SK-N-SH (cell line): ENCODE measurements at regions not wholly inside any gene's neighbourhood (a gene's known extent, or its start where the extent isn't known, plus 50 kb on each side); places are given as distances from the start of the nearest gene placed in this dataset.

ENCODE experiments used
- CTCF ChIA-PET: fragments of 300-600, 350-600 bp; formaldehyde crosslinking; extraction: SDS; loops from one replicate; lab custom pipeline; 2021; lab: Yijun Ruan, JAX
- POLR2A ChIA-PET: fragments of 350-600 bp; sonication (Branson Sonifier 250); formaldehyde crosslinking; extraction: SDS; loops from one replicate; lab custom pipeline; 2020; ENCODE audit warnings: antibody characterized with exemption, inconsistent platforms; lab: Yijun Ruan, JAX
- DNase-seq: peaks from one replicate; pipeline ENCODE4 v3.0.0; 2012
- H2AFZ ChIP-seq: fragments of 200-600 bp; sonication (generic); 2 replicates; pipeline ENCODE4 v1.8.1; 2016; ENCODE audit warnings: antibody characterized with exemption, mild to moderate bottlenecking, low read depth
- H3F3A ChIP-seq: fragments of 200-600 bp; sonication (generic); replicated peaks from 2 replicates; pipeline ENCODE3; 2016; ENCODE audit warnings: antibody characterized with exemption, mild to moderate bottlenecking; ENCODE audit not compliant: insufficient read depth
- H3K27ac ChIP-seq, 2 experiments: fragments of 200-500 bp in 1 of 2; fragments of 200-600 bp in 1 of 2; sonication (Bioruptor generic) in 1 of 2; sonication (generic), shearing (Covaris generic) in 1 of 2; 2 replicates each; pipeline versions ENCODE4 v1.5.1 to v1.6.1; 2014 to 2016; ENCODE audit warnings: low read depth in 2 of 2, inconsistent platforms in 1 of 2, low read length in 1 of 2, mild to moderate bottlenecking in 1 of 2, mixed read lengths in 1 of 2
- H3K27me3 ChIP-seq: fragments of 200-600 bp; sonication (generic), shearing (Covaris generic); 2 replicates; pipeline ENCODE4 v1.6.1; 2016; ENCODE audit warnings: mixed run types; ENCODE audit not compliant: insufficient read depth
- H3K36me3 ChIP-seq, 2 experiments: fragments of 200-500 bp in 1 of 2; fragments of 200-600 bp in 1 of 2; sonication (Bioruptor generic) in 1 of 2; sonication (generic) in 1 of 2; replicated peaks in 1 of 2; 2 replicates each; pipeline versions ENCODE3 to v1.5.1; 2014 to 2016; ENCODE audit warnings: low read length in 1 of 2, mild to moderate bottlenecking in 1 of 2; ENCODE audit not compliant: insufficient read depth in 2 of 2, control insufficient read depth in 1 of 2
- H3K4me1 ChIP-seq, 2 experiments: fragments of 200-500 bp in 1 of 2; fragments of 200-600 bp in 1 of 2; sonication (Bioruptor generic) in 1 of 2; sonication (generic), shearing (Covaris generic) in 1 of 2; 2 replicates each; pipeline versions ENCODE4 v1.5.1 to v1.6.1; 2014 to 2016; ENCODE audit warnings: low read depth in 1 of 2, low read length in 1 of 2, mixed run types in 1 of 2; ENCODE audit not compliant: insufficient read depth in 2 of 2, control insufficient read depth in 1 of 2
- H3K4me2 ChIP-seq: fragments of 200-600 bp; sonication (generic), shearing (Covaris generic); 2 replicates; pipeline ENCODE4 v1.6.1; 2017; ENCODE audit warnings: mixed run types
- H3K4me3 ChIP-seq, 2 experiments: fragments of 200-500 bp in 1 of 2; fragments of 200-600 bp in 1 of 2; sonication (Bioruptor generic) in 1 of 2; sonication (generic), shearing (Covaris generic) in 1 of 2; 2 replicates each; pipeline versions ENCODE4 v1.5.1 to v1.8.1; 2014 to 2016; ENCODE audit warnings: low read depth in 2 of 2, inconsistent platforms in 1 of 2, low read length in 1 of 2, mild to moderate bottlenecking in 1 of 2, mixed read lengths in 1 of 2, moderate library complexity in 1 of 2
- H3K79me2 ChIP-seq: fragments of 200-600 bp; sonication (generic); 2 replicates; pipeline ENCODE4 v1.8.1; 2017; ENCODE audit warnings: mild to moderate bottlenecking; ENCODE audit not compliant: insufficient read depth
- H3K9ac ChIP-seq: fragments of 200-600 bp; sonication (generic); 2 replicates; pipeline ENCODE4 v1.6.1; 2017; ENCODE audit warnings: mixed run types
- H3K9me2 ChIP-seq: fragments of 200-600 bp; sonication (generic); 2 replicates; pipeline ENCODE4 v1.6.1; 2017; ENCODE audit warnings: mixed run types
- H3K9me3 ChIP-seq: fragments of 200-600 bp; sonication (generic); 2 replicates; pipeline ENCODE4 v1.6.1; 2017; ENCODE audit warnings: mixed run types, mild to moderate bottlenecking, moderate library complexity
- H4K20me1 ChIP-seq: fragments of 200-600 bp; sonication (generic); 2 replicates; pipeline ENCODE4 v1.6.1; 2017; ENCODE audit warnings: mild to moderate bottlenecking, mixed run types; ENCODE audit not compliant: insufficient read depth
- CHD2 ChIP-seq: fragments of 150-350 bp; IDR thresholded peaks from 2 replicates; pipeline ENCODE4 v1.6.1; 2018; ENCODE audit warnings: low read length; ENCODE audit not compliant: partially characterized antibody
- CTCF ChIP-seq: fragments of 200-600 bp; sonication (generic); IDR thresholded peaks from 2 replicates; pipeline ENCODE4 v1.6.1; 2017; ENCODE audit warnings: antibody characterized with exemption, mild to moderate bottlenecking, moderate library complexity
- EZH2phosphoT487 ChIP-seq: fragments of 200-600 bp; sonication (generic); IDR thresholded peaks from 2 replicates; pipeline ENCODE4 v1.6.1; 2017; ENCODE audit warnings: low read depth, mixed run types, mild to moderate bottlenecking, antibody characterized with exemption, moderate library complexity, borderline replicate concordance
- FOXJ3 ChIP-seq: sonication (generic); formaldehyde crosslinking; IDR thresholded peaks from 2 replicates; pipeline ENCODE4 v1.5.1; 2020; ENCODE audit warnings: mild to moderate bottlenecking, missing genetic modification reagents
- GABPA ChIP-seq: IDR thresholded peaks from 2 replicates; pipeline ENCODE4 v1.4.0; 2012; ENCODE audit warnings: low read depth, mild to moderate bottlenecking
- IRF3 ChIP-seq: fragments of 150-350 bp; IDR thresholded peaks from 2 replicates; pipeline ENCODE4 v1.6.1; 2016; ENCODE audit warnings: mild to moderate bottlenecking, low read depth, low read length
- JUND ChIP-seq: IDR thresholded peaks from 2 replicates; pipeline ENCODE4 v1.4.0; 2012
- MEF2A ChIP-seq: IDR thresholded peaks from 2 replicates; pipeline ENCODE4 v1.4.0; 2012; ENCODE audit warnings: low read depth, borderline replicate concordance
- MXI1 ChIP-seq: IDR thresholded peaks from 2 replicates; pipeline ENCODE4 v1.6.1; 2012; ENCODE audit warnings: mild to moderate bottlenecking, low read depth, low read length, improper control_type of control experiment
- NRF1 ChIP-seq: IDR thresholded peaks from 2 replicates; pipeline ENCODE4 v1.6.1; 2012; ENCODE audit warnings: low read depth, mild to moderate bottlenecking, low read length
- PBX3 ChIP-seq: IDR thresholded peaks from 2 replicates; pipeline ENCODE4; 2012
- SMC3 ChIP-seq: IDR thresholded peaks from 2 replicates; pipeline ENCODE4 v1.6.1; 2012; ENCODE audit warnings: low read depth, low read length, improper control_type of control experiment
- TAF1 ChIP-seq: IDR thresholded peaks from 2 replicates; pipeline ENCODE4 v1.6.1; 2012; ENCODE audit warnings: low read depth, mild to moderate bottlenecking, low read length, moderate library complexity, borderline replicate concordance
- USF1 ChIP-seq: IDR thresholded peaks from 2 replicates; pipeline ENCODE4 v1.4.0; 2012; ENCODE audit warnings: low read depth, borderline replicate concordance
- YY1 ChIP-seq: IDR thresholded peaks from 2 replicates; pipeline ENCODE4 v1.4.0; 2012; ENCODE audit warnings: low read depth, mild to moderate bottlenecking
- WGBS: methylation state at CpG from one replicate; pipeline ENCODE4 v1.1.6; 2017; ENCODE audit warnings: low lambda C conversion rate; 5-methylcytosine and 5-hydroxymethylcytosine counted together

- TF ChIP-seq CTCF: no peak
- TF ChIP-seq JUND: no peak
- TF ChIP-seq IRF3: no peak
- no peak for TF ChIP-seq NRF1
- TF ChIP-seq GABPA: no peak
- no peak for TF ChIP-seq TAF1
- TF ChIP-seq, all 33 proteins: peak for 0
Observed at GRCh38 chr9:36763778-36764177, 191.1 kb downstream of the MELK start (continued).

GRCh38 chr9:36764364-36765076 is 191.8 kb downstream of the MELK start:
- no peak for DNase-seq
- 83% methylated on average over 14 of the region's 14 CpGs for WGBS
- Histone ChIP-seq H3F3A (no peaks in the 10 kb centered on the region), H3K9me3 (no peaks in the 10 kb centered on the region), H3K4me2 (no peak overlapping the region; the same call in 1 of the 2 replicates), H3K27me3 (peaks cover 25% of the 10 kb centered on the region), H3K9me2 (no peaks in the 10 kb centered on the region), H3K36me3 (no peaks in the 10 kb centered on the region), H3K79me2 (no peaks in the 10 kb centered on the region), H3K4me1 (peaks cover 0 to 6% of the 10 kb centered on the region in 2 experiments; a peak in 1 of 4 replicates), H3K27ac (no peak overlapping the region), H2AFZ (no peak overlapping the region), H4K20me1 (no peaks in the 10 kb centered on the region), H3K9ac (no peak overlapping the region), H3K4me3 (no peak overlapping the region)
- TF ChIP-seq PBX3 (no peak), EZH2phosphoT487 (no peak), MEF2A (no peak), YY1 (no peak), SMC3 (no peak), CHD2 (no peak), USF1 (no peak), FOXJ3 (CRISPR knock-in tag) (no peak), MXI1 (no peak)
- CTCF ChIA-PET: no interaction called here
- POLR2A ChIA-PET: interaction anchor here (0.5 kb wide), 1 partner anchor 535 kb away, joined by 3 read pairs; no protein-coding TSS in a partner anchor
